ENCODE measurements at regions not wholly inside any gene's neighbourhood (a gene's known extent, or its start where the extent isn't known, plus 50 kb on each side); places are given as distances from the start of the nearest gene placed in this dataset.

DNA sequence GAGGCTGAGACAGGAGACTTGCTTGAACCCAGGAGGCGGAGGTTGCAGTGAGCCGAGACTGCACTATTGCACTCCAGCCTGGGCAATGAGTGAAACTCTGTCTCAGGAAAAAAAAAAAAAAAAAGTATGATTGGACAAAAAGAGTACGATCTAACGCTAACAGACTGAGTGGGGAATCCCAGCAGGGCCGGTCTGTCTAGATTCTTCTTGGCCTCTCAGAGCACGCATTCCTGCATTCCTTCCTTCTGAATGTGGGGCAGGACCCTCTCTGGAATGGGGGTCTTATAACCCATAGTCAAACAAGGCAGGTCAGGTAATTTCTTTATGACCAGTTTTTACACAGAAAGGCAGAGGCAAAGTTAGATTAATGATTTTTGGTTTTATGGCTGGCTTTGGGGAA is 92.0 kb upstream of the PPM1J start:
- TF ChIP-seq CTCF (IDR thresholded peaks at IDR 0.05) (no peak), POLR2A (IDR thresholded peaks at IDR 0.05) (no peak), EP300 (IDR thresholded peaks at IDR 0.05) (no peak), POLR2AphosphoS5 (IDR thresholded peaks at IDR 0.05) (no peak)

Measured in suprapubic skin (tissue), 4 donors.